ENCODE measurements at regions not wholly inside any gene's neighbourhood (a gene's known extent, or its start where the extent isn't known, plus 50 kb on each side); places are given as distances from the start of the nearest gene placed in this dataset.

- Histone ChIP-seq H3K4me1 (no peaks in the 10 kb centered on the region), H3K27ac (no peak overlapping the region), H3K27me3 (no peaks in the 10 kb centered on the region), H3K9me3 (no peaks in the 10 kb centered on the region), H3K4me3 (no peak overlapping the region), H3K36me3 (no peaks in the 10 kb centered on the region)
- TF ChIP-seq POLR2A (IDR thresholded peaks at IDR 0.05) (no peak), CTCF (IDR thresholded peaks at IDR 0.05) (no peak)
- DNase-seq = no peak
- 67 to 75% methylated on average over 4 of the region's 4 CpGs for WGBS, 2 donors
- intact Hi-C loops (cut with DNase I) = no loop called here
Observed at GRCh38 chr7:115722302-115722977, 308.1 kb downstream of the TFEC start.

GRCh38 chr7:115721293-115722217 lies 309.0 kb downstream of the TFEC start:
- H3K36me3 ChIP-seq = no peaks in the 10 kb centered on the region
- H3K4me1 ChIP-seq = no peaks in the 10 kb centered on the region
- no peak overlapping the region for H3K4me3 ChIP-seq
- intact Hi-C loops (cut with DNase I) = no loop called here
- H3K27me3 ChIP-seq = no peaks in the 10 kb centered on the region
- no peak for DNase-seq
- 83 to 88% methylated on average over 5 of the region's 5 CpGs for WGBS, 2 donors
- no peaks in the 10 kb centered on the region for H3K9me3 ChIP-seq
- TF ChIP-seq POLR2A (IDR thresholded peaks at IDR 0.05) (no peak), CTCF (IDR thresholded peaks at IDR 0.05) (no peak)
- H3K27ac ChIP-seq = no peak overlapping the region

- intact Hi-C loops (cut with DNase I) = no loop called here
- TF ChIP-seq CTCF (IDR thresholded peaks at IDR 0.05) = no peak
- no peak for TF ChIP-seq POLR2A (IDR thresholded peaks at IDR 0.05)
- Histone ChIP-seq H3K9me3 (no peaks in the 10 kb centered on the region), H3K4me1 (no peaks in the 10 kb centered on the region), H3K4me3 (no peak overlapping the region), H3K27ac (no peak overlapping the region), H3K27me3 (no peaks in the 10 kb centered on the region), H3K36me3 (no peaks in the 10 kb centered on the region)
- 71 to 77% methylated on average over 5 of the region's 5 CpGs for WGBS, 2 donors
- no peak for DNase-seq
Observed at GRCh38 chr7:115719963-115720362, 310.6 kb downstream of the TFEC start.

- no peaks in the 10 kb centered on the region for H3K9me3 ChIP-seq
- no peaks in the 10 kb centered on the region for H3K36me3 ChIP-seq
- H3K4me1 ChIP-seq = no peaks in the 10 kb centered on the region
- TF ChIP-seq CTCF (IDR thresholded peaks at IDR 0.05) (no peak), POLR2A (IDR thresholded peaks at IDR 0.05) (no peak)
- no peaks in the 10 kb centered on the region for H3K27me3 ChIP-seq
- WGBS, 2 donors = 91 to 96% methylated on average over 6 of the region's 6 CpGs
- no peak overlapping the region for H3K4me3 ChIP-seq
- intact Hi-C loops (cut with DNase I) = no loop called here
- no peak overlapping the region for H3K27ac ChIP-seq
- DNase-seq = no peak
Observed at GRCh38 chr7:115709664-115710063, 320.9 kb downstream of the TFEC start.

GRCh38 chr7:115708013-115708341 lies 322.6 kb downstream of the TFEC start:
- H3K27me3 ChIP-seq = no peaks in the 10 kb centered on the region
- no peak for DNase-seq
- no peaks in the 10 kb centered on the region for H3K9me3 ChIP-seq
- 60 to 81% methylated on average over 4 of the region's 4 CpGs for WGBS, 2 donors
- H3K27ac ChIP-seq = no peak overlapping the region
- H3K36me3 ChIP-seq = no peaks in the 10 kb centered on the region
- H3K4me3 ChIP-seq = no peak overlapping the region
- TF ChIP-seq CTCF (IDR thresholded peaks at IDR 0.05) (no peak), POLR2A (IDR thresholded peaks at IDR 0.05) (no peak)
- no peaks in the 10 kb centered on the region for H3K4me1 ChIP-seq
- intact Hi-C loops (cut with DNase I) = no loop called here

All from esophagus squamous epithelium (tissue), 5 donors.